Activated CD8-positive, alpha-beta memory T cell treated with anti-CD3 and anti-CD28 coated beads for 4 hours (primary cell): ENCODE measurements at regions not wholly inside any gene's neighbourhood (a gene's known extent, or its start where the extent isn't known, plus 50 kb on each side); places are given as distances from the start of the nearest gene placed in this dataset.
A peak's percentile ranks its signal among the peaks of the same experiment; 100 is the strongest.
"Not testable (repeated sequence)": the region's sequence is repeated elsewhere in the genome, so short reads cannot be mapped to it uniquely, and the experiment has no call there.

Source experiments
- DNase-seq, 2 donors: peaks; one replicate each; pipeline ENCODE4 v3.0.0-alpha.2; 2020; ENCODE audit warnings: low read depth in 2 of 2

DNA sequence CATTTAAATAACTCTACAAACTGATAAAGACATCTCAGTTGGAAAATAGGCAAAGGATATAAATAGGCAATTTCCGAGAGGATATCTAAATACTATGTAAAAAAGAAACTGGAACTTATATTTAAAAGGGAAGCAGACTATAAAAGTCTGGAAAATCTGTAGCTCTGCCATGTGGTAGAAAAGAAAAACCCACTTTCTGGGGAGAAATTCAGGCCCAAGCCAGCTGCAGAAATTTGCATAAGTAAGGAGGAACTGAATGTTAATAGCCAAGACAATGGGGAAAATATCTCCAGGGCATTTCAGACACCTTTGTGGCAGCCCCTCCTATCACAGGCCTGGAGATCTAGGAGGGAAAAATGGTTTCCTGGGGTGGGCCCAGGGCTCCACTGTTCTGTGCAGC is 97.8 kb upstream of the ZBED5 start:
- DNase-seq, result no peak

DNA sequence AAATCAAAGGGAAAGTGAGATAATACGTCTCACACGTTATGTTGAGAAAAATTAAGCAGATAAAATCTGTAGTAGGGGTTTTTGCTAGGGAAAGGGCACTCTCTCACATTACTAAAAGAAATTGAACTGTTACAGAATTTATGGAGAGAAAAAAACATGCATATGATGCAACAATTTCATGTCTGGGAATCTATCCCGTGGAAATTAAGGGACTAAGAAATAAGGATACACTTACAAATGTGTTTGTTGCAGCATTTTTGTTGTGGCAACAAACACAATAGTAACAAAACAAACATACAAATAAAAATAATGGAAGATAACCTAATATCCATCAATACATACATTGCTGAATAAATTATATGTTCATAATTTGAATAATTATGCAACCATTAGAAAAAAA is 96.3 kb upstream of the ZBED5 start:
- no peak for DNase-seq

DNA sequence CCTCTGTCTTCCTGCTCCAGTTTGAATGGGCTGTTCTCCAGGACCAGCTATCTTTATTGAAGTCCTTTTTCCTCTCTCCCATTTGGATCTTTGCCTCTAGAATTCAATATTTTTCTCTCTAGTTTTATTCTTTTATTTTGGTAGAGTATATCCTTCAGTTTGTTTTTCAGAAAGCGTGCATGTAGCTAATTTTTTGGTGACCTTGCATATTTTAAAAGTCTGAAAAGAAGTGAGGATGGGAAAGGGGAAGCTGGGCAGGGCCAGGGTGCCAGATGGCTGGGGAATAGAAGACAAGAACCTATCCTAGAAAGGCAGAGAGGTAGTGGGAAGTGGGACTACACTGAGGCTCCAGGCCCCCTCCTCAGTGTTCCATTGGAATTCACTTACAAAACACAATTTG is 95.0 kb upstream of the ZBED5 start:
- no peak for DNase-seq

DNA sequence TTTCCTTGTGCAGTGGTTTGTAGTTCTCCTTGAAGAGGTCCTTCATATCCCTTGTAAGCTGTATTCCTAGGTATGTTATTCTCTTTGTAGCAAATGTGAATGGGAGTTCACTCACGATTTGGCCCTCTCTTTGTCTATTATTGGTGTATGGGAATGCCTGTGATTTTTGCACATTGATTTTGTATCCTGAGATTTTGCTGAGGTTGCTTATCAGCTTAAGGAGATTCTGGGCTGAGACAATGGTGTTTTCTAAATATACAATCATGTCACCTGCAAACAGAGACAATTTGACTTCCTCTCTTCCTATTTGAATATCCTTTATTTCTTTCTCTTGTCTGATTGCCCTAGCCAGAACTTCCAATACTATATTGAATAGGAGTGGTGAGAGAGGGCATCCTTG is 90.1 kb upstream of the ZBED5 start:
- not testable (repeated sequence) for DNase-seq

DNA sequence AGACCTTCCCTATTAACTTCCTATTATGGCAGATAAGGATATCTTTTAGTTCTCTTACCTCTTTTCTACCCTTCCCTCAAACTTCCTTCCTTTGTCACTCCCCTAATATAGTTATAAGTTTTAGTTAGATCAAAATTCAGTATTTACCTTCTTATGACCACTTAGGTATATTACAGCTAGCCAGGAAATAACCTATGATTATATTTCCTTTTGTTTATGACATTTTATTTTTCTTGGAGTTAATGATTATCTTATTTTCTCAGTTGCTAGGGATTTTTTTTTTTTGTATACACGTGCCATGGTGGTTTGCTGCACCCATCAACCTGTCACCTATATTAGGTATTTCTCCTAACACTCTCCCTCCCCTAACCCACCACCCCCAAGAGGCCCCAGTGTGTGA is 88.2 kb upstream of the ZBED5 start:
- no peak for DNase-seq

DNA sequence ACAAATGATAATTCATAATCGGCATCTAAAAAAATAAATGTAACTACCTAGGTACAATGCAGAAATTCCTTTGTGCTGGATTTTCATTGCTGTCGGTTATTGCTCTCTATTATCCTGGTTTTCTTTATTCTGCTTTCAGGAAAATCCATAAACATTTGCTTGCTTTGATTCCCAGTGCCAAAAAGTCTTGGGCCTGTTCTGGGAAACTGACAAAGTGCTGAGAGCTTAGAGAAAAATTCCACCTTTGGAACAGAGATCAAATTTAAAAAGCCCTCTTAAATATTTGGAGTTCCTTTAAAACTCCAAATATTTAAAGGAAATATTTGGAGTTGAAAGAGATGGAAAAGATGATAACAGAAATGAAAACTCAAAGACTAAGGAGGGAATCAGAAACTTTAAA is 87.3 kb upstream of the ZBED5 start:
- DNase-seq, result no peak

DNA sequence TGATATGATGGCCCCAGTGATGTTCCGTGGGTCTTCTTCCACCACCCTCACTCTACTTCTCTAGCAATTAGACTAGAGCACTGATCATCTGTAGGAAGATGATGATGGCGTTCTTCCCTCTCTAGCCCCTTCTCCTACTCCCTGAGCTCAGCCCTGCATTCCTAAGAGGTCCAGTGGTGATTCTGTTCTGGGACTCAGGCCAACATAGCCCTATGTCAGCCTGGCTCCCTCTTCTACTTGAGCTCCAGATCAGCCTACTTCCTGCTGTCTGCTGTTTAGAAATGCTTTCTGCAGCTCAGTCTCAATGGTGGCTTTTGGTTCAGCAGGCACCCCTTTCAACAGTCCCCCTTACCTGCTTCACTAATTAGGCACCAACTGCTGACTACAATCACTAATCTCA is 86.1 kb upstream of the ZBED5 start:
- no peak for DNase-seq

DNA sequence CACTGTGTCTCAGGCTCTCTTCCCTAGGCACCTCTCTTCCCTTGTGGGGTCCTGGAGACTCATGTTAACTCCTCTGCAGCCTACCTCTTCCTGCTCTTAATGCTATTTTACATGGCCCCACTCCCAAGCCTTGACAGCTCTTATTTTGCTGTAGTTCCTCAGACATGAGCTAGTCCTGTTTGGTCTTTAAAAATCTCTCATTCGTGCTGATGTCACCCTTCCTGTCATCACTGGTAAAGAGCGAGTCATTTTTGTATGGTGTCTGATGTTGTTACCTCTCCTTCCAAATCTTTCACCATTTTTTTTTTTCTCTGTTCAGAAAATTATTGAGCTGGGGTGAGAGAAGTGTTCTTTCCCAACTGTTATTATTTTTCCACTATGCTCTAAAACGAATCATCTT is 84.8 kb upstream of the ZBED5 start:
- DNase-seq, result no peak

DNA sequence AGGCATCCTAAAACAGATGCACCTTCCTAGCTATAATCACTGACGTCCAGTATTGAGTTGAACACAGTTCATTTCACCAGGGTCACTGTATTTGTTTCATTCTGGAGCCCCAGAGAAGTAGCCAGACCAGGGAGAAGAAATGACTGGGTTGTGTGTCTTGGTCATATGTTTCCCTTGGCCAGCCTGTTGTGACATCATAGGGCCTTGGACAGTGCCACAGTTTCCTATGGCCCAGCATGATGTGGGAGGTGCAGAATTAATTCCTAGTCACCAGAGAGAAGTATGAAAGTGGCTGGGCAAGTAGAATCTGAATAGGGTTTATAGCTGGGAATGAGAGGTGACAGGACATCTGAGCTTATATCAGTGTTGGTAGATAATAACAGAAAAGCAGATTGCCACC is 84.0 kb upstream of the ZBED5 start:
- no peak for DNase-seq

DNA sequence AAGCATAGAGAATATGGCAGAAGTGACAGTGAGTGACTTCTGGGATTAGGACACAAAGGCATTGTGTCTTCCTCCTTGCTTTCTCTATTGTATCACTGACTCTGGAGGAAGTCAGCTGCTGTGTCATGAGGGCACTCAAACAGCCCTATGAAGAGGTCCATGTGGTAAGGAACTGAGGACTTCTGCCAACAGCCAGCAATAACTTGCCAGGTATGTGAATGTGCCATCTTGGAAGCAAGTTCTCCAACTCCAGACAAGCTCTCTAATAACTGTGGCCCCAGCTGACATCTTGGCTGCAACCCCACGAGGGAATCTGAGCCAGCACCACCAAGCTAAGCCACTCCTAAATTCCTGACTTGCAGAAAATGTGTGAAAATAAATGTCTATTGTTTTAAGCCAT is 83.6 kb upstream of the ZBED5 start:
- no peak for DNase-seq

DNA sequence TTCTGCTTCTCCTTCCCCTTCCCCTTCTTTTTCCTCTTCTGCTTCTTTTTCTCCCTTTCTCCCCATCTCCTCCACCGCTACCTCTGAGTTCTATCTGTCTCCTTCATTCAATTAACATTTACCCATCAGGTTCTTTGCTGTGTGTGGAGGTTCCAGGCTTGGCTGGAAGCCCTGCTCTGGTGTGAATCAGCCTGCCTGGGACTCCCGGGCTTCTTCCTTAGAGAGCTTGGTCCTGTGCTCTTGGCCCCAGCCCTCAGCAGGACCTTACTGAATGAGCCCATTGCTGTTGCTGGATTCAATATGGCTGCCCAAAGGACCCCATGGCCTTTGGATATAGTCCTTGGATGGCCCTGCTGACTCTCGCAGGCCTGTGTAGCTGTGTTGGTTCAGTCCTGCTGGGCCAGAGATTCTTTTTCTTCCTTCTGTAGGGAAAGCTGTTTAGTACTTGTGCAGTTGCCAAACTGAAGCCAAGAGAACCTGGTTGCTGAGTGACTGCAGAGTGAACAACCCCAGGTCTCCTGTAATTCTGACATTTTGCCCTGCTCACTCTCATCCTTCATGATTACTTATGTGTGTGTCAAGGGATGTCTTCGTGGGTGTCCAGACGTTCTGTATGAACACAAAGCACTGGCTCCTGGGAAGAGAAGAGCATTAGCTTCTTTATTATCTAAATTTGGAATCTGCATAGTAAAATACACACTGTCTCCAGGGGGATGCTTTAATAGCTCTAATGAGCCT is 81.0 kb upstream of the ZBED5 start:
- no peak for DNase-seq

DNA sequence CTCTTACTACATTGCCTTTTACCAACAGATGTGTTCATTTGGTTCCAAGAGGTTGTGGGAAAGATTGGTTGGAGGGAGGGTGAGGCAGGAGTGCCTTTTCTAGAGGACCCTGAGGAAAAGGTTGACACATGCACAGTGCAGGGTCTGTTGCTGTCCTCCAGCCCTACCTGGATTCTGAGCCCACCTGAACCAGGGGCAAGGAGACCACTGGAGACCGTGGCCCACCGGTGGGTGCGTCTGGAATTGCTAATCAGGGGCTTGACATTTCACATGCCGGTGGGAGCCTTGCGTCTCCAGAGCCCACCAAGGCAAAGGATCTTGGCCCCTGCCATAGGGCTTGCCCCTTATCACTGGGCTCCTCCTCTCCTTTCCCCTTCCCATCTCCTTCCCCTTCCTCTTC is 80.4 kb upstream of the ZBED5 start:
- no peak for DNase-seq

DNA sequence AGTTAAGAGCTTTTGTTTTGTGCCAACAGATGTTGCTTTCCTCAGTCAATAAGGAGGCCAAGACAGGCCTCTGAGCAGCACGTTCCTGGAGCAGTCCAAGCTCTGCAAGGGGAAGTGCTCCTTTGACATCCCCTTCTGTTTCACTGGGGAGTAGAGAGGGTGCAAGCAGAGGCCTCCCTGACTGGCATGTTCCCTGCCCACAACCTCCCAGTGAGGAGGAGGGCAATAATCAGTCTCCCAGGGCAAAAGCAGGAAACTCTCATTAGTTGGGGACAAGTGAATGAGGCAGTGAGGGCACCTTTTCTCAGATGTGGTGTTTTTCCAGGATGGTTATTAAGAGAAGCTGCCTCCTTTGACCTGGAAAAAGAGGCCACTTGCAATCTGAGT is 79.5 kb upstream of the ZBED5 start:
- DNase-seq, result no peak

DNA sequence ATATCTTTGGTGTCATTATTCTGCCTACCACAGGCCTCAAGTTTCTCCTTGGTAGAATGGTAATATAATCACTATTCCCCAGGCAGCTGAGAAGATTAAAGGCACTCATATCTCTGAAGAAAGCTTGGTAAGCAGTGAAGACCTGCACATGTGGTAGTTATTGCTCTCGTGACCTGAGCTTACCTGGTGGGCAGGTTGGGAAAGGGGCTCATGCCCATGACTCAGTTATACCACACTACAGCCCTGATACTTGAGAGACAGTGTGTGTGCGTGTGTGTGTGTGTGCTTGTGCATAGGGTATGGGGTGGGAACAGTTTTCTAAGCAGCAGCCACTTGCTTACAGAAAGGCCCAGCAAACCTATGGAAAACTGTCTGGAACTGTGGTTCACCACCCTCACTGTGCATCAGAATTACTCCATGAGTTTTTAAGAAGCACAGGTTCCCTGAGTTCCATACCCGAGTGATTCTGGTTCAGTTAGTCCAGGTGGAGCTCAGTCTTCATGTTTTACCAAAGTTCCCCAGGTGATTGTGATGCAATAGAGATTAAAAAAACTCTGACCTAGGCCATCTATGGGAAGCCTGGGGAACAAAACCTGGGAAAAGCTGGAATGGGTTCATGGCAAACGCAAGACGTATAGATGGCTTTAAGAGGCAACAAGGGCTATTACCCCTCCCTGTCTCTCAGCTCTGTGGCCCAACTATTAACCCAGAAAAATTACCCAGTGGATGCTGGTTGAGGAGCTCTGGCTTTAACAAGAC is 79.0 kb upstream of the ZBED5 start:
- DNase-seq, result no peak

DNA sequence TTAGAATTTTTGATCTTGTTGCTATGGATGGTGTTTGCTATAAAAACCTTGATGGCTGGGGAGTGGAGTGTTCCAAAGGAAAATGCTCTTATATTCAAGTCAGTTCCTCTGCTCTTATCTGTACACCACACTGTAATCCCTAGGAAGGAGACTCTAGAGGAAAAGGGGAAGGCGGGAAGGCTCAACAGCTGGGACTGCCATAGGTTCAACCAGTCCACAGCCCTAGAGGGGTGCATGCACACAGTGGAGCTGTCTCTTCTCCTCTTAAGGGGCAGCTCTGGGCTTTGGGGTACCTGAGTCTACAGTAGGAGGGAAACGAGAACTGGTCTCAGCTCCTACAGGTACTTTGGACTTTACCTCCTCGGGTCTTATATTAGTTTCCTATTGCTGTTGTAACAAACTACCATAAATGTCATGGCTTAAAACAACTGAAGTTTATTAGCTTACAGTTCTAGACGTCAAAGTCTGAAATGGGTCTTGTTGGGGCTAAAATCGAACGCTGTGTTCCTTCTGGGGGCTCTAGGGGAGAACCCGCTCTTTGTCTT is 77.2 kb upstream of the ZBED5 start:
- no peak for DNase-seq

DNA sequence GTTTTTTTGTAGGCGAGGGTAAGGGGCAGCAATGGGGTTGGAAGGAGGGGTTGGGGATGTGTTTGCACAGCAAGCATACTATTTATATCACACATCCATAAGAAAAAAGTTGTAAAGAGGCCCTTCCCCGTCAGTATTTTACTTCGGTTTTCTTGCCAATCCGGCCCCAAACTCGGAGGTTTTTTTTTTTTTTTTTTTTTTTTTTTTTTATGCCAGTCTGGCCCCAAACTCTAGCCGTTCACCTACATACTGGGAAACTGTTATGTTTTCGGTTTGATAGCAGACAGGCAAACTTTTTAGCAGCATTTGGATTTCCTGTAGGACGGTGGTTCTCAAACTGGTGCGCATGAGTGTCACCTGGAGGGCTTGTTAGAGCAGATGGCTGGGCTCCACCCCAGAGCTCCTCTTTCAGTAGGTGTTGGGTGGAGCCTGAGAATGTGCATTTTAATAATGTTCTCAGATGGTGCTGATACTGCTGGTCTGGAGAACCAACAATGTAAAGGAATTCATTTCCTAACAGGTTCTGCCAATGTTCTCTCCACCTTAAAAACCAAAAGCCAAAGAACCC is 76.5 kb upstream of the ZBED5 start:
- DNase-seq, result no peak

DNA sequence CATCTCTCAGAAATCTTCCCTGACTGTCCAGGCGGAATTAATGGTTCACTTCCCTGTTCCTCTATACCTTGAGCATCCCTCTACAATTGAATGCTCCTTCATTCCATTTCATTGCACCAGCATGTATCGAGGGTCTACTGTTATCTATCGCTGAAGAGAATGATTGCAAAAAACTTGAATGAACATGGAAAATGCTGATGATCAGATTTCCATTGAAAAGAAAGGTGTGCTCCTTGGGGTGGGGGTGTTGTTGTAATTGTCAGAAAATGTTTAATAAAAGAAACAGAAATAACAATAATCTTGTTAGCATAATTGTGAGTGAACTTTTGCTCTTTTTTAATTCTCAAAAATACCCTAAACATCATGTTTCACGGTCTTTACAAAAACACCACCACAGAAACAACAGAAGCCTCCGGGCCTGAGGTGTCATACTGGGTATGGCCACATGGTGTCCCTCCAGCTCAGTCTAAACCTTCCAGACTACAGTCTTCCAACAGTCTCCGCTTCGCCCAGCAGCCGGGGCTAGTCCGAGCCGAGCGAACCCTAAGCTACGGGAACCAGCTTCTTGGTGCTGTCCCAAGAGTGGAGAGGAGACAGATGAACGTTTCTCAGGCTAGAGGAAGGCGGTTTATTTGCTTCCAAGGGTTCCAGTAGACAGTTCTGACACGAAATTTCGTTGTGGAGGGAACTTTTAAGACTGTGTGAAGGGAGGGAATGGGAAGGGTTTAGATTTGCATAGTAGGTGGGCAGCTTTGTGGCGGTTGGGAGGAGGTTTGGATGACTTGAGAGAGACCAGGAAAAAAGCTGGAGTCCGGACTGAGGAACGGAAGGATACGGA is 75.8 kb upstream of the ZBED5 start:
- peak; percentile 69 for DNase-seq

DNA sequence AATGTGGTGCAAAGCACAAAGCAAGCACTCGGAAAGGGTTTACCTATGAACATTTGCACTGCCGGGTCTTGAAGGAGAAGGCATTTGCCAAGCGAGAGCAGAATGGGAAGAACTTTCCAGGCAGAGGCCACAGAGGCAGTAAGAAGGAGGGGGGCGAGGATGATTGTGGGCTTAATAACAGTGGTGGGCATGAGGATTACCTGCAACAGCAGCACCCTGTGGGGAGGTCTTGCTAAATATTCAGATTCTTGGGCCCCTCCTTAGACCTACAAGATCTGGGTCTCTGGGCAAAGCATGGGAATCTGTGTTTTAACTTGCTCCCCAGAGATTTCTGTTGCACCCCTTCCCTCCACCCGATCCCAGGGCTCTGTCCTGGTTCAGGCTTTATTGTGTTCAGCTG is 75.1 kb upstream of the ZBED5 start:
- DNase-seq, result no peak

DNA sequence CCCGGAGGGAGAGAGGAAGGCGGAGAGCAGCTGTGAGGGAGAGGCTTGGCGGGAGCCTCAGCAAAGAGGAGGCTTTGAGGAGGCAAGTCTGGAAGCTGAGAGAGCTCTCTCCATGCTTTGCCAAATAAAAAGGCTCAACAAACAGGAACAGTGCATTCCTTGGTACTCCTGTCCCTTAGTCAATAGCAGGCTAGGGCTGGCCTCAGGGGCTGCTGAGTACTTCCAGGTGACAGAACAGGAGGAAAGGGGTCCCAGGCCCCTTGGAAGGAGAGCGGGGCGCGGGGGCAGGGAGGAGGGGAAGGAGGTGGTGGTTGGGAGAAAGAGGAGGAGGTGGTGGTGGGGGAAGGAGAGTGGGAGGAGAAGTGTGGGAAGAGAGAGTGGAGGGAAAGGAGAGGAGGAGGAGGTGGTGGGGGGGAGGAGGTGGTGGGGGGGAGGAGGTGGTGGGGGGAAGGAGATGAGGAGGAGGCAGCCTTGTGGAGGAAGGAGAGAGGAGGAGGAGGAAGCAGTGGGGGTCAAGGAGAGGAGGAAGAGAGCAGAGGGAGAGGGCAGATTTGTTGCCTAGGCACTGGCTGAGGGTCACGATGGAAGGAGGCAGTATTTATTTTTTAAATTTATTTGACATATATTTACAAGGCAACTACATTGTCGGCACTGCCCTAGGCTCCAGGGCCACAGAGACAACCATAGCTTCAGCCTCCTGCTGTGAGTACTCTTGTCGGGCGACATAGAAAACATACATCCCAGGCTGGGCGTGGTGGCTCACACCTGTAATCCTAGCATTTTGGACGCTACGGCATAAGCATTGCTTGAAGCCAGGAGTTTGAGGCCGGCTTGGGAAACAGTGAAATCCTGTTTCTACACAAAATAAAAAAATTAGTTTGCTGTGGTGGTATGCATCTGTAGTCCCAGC is 74.2 kb upstream of the ZBED5 start:
- DNase-seq, result no peak

DNA sequence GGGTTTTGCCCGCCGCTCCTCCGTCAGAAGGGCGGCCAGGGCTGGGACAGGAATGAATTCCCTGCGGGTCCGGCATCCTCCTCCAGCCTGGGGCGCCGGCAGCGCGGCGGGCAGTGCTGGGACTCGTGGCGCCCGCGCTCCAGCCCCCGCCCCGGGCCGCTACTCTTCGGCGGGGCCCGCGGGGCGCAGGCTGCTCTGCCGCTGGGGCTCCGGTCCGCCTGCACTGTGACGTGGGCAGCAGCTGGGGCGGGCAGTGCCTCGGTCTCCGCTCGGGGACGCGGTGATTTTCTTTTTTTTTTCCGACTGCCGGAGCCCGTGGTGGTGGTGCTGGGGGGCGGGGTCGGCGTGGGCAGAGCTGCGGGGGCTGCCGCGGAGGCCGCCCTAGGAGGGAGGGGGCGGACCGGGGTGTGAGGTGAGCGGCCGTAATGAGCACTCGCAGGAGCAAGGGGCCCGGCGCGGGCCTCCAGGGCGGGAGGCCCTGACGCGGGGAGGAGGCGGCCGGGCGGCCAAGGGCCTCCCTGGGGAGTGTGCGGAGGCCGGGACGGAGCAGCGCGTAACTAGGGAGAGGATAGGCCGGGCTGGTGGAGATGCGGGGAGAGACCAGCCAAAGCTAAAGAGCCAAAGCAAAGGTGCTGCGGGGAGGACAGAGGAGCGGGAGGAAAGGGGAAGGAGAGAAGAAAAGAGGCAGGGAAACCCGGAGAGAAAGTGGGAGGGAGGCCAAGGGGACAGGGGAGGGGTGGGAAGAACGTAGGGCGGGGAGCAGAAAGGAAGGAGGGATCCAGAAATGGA is 73.3 kb upstream of the ZBED5 start:
- peak; percentile 25 to 26 for DNase-seq
